HG03196 (cell line): ENCODE measurements at regions not wholly inside any gene's neighbourhood (a gene's known extent, or its start where the extent isn't known, plus 50 kb on each side); places are given as distances from the start of the nearest gene placed in this dataset.

ENCODE experiments used
- ATAC-seq: cut with Tn5 transposase; IDR thresholded peaks from one replicate; pipeline ENCODE4 v1.9.1; 2021; ENCODE audit not compliant: unreplicated experiment

GRCh38 chr3:34175636-34176176, 377.3 kb downstream of the PDCD6IP start:
- no peak for ATAC-seq

DNA sequence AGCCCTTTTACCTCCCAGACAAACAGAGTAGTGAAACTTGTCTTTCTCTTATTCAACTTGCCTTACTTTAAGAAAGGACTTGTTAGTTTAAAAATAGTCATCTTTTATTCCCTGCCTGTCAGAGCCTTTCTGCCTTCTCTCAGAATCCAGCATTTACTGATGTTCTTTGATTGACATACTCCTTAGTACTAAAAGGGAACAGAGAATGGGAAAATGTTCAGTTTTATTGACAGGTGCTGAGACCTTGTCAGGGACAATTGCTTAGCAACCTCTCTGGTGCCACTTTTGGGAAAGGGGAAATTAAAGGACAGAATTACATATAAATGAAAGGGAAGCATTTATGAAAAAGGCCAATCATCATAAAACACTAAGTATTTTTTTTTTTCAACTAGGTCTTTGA, 378.3 kb downstream of the PDCD6IP start:
- ATAC-seq = no peak

GRCh38 chr3:34178415-34178814, 380.0 kb downstream of the PDCD6IP start:
- no peak for ATAC-seq

DNA sequence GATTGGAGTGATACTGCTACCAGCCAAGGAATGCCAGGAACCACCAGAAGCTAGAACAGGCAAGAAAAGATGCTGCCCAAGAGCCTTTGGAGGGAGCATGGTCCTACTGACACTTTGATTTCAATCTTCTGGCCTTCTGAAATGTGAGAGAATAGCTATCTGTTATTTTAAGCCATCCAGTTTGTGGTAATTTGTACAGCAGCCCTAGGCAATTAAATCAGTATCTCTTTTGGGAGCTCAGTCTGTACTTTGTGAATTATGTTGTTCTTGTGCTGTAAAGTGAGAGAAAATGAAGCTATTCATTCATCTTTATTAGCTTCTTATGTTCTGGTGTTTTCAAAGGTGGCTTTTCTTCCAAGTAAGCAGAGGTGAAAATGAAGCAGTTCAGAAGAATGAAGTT, 381.3 kb downstream of the PDCD6IP start:
- no peak for ATAC-seq

GRCh38 chr3:34180532-34180931, 382.1 kb downstream of the PDCD6IP start:
- no peak for ATAC-seq

DNA sequence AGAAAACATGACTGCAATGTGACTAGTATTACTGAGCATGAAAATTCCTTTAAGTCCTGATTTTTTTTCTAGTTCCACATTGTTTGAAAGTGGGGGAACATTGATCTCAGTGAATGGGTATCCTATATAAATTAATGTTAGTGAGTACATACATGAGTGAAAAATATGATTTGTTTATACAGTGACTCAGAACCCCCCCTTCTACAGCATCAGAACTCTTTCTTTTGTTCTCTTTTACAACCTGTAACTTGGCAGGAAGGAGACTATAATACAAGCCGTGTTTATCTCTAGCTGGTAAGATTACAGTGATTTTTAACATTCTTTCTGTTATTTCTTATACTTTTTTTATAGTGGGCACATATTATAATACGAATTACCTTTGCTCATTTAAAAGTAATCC, 384.7 kb downstream of the PDCD6IP start:
- ATAC-seq = no peak

GRCh38 chr3:34183611-34184340, 385.3 kb downstream of the PDCD6IP start:
- ATAC-seq = no peak

- no peak for ATAC-seq
Observed at GRCh38 chr3:34185301-34185700, 386.9 kb downstream of the PDCD6IP start.

- ATAC-seq = no peak
Observed at GRCh38 chr3:34189133-34189532, 390.7 kb downstream of the PDCD6IP start.

- no peak for ATAC-seq
Observed at GRCh38 chr3:34196914-34197313, 398.5 kb downstream of the PDCD6IP start.

DNA sequence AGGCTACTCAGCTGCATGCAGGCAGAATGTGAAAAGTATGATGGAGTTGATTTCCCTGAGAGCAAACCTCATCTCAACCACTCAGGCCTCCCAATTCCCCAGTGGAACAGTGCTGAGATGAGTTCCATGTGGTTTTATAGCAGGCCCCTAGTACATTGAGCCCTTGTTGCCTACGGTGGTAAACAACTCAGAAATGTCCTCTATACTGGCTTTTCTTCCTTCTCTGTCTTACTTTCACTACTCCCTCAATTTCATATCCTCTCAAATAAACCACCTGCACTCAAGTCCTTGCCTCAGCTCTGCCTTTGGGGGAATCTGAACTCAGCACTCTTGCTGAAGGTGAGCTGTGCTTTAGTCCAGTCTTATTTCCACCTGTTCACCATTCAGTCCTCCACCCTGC, 399.9 kb downstream of the PDCD6IP start:
- ATAC-seq = no peak

DNA sequence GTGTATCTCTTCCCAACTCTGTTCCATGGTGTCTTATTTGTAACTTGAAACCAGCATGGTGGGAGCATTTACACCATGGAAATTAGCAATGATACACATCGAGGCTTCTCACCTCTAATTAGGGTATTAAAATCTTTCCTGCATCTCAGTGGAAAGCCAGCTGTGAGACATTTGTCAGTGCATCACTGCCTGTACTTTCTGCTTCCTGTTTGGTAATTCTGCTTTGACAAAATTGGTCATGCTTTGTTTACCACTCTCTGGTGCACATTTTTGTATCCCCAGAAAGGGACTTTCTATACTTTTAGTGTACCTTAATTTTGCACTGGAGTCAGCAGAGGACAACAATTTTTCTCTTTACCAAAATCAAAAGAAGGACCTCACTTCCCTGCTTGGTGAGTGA, 402.1 kb downstream of the PDCD6IP start:
- ATAC-seq = peak; percentile 92

GRCh38 chr3:34202975-34203374, 404.5 kb downstream of the PDCD6IP start:
- no peak for ATAC-seq

- ATAC-seq = no peak
Observed at GRCh38 chr3:34203386-34203785, 405.0 kb downstream of the PDCD6IP start.

DNA sequence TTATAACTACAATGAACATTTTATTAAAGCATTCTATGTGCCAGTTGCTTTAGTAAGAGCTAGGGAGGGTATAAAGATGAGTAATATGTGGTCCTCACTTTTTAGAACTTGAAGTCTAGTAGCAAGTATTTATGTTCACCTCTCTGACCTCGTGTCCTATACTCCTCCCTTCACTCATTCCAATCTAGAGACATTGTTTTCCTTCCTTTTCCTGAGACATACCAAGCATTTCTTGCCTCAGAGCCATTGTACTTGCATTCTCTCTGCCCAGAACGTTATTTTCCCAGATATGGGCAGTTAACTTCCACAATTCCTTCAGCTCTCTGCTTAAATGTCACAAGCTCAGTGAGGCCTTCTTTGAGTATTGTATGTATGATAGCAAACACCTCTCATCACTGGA, 408.6 kb downstream of the PDCD6IP start:
- ATAC-seq = no peak

DNA sequence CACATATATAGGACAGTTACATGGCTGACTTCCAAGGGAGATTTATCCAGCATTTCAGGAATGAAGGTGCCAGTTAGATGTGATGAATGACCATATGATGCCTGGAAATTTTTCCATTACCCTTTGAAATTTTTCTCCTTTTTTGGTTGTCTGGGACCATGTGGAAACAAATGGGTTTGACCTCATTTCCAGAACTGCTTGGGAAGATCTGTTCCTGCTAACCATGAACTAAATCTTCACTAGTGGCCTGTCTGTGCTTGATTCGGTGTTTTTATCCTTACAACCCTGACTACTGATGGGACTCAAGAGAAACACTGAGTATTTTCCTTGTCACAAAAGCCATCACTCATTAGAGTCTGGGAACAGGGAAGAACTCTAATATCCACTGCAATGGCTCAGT, 409.4 kb downstream of the PDCD6IP start:
- ATAC-seq = no peak

- no peak for ATAC-seq
Observed at GRCh38 chr3:34212175-34212574, 413.7 kb downstream of the PDCD6IP start.

- ATAC-seq = no peak
Observed at GRCh38 chr3:34212656-34213055, 414.2 kb downstream of the PDCD6IP start.

DNA sequence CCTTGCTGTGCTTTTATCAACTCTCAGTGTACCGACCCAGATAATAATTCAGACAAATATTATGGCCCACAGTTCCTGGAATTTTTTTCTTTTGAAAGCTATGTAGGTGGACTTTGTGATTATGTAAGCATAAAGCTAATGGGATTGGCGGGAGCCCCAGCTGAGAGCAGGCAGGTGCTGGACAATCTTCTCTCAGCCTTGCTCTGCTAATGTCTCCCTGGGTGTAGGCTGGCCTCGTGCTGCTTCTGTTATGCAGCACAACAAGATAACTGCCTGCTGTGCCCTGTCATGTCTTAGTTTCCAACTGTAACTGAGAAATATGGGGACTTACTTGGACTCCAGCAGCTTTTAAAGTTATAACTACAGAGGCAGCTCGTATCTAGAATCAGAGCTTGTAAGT, 415.0 kb downstream of the PDCD6IP start:
- no peak for ATAC-seq

DNA sequence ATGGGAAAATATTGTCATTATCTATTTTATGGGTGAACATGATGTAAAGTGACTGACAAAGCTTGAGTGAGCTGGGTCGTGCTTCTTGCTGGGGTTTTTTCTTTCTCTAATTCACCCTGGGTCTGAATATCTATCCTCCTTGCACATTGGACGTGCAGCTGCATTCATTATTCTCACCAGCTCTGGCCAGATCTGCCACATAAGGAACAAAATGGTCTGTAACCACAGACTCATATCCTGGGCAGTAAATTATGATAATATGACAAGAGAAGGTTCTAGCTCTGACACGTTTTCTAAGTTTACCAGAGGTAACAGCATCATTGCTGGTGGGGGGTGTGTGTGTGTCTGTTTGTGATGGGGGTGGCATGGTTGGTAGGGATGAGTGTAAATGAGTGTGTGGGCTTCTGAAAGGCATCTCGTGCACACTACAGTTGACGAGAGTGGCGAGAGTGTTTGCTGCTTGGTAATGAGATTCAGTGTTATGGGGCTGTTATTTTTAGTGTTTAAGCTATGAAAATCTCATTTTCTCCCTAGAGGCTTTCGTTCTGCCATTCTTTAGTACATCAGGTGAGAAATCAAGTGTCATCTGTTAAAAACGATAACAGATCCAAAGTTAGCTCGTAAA, 418.4 kb downstream of the PDCD6IP start:
- no peak for ATAC-seq

- no peak for ATAC-seq
Observed at GRCh38 chr3:34218706-34219385, 420.4 kb downstream of the PDCD6IP start.

GRCh38 chr3:34219556-34219955, 421.1 kb downstream of the PDCD6IP start:
- ATAC-seq = no peak
